IPS-20b (cell line): ENCODE measurements at regions not wholly inside any gene's neighbourhood (a gene's known extent, or its start where the extent isn't known, plus 50 kb on each side); places are given as distances from the start of the nearest gene placed in this dataset.

Source experiments
- H3K27ac ChIP-seq: one replicate; pipeline ENCODE4 v1.5.1; 2013; ENCODE audit warnings: low read length
- H3K27me3 ChIP-seq: 2 replicates; pipeline ENCODE4 v1.6.1; 2013; ENCODE audit warnings: mild to moderate bottlenecking, low read length, inconsistent platforms; ENCODE audit not compliant: insufficient read depth
- H3K36me3 ChIP-seq: 2 replicates; pipeline ENCODE4 v1.6.1; 2013; ENCODE audit warnings: low read depth, mild to moderate bottlenecking, inconsistent platforms, low read length, moderate library complexity; ENCODE audit not compliant: insufficient read depth
- H3K4me1 ChIP-seq: 2 replicates; pipeline ENCODE4 v1.6.1; 2013; ENCODE audit warnings: mild to moderate bottlenecking, control low read depth, inconsistent platforms, low read length, moderate library complexity; ENCODE audit not compliant: insufficient read depth
- H3K4me3 ChIP-seq: 2 replicates; pipeline ENCODE4 v1.5.1; 2013; ENCODE audit warnings: mild to moderate bottlenecking, low read length, inconsistent platforms
- H3K9ac ChIP-seq: 2 replicates; pipeline ENCODE4 v1.6.1; 2013; ENCODE audit warnings: low read depth, mild to moderate bottlenecking, inconsistent platforms, low read length, moderate library complexity
- H3K9me3 ChIP-seq: 2 replicates; pipeline ENCODE4 v1.6.1; 2013; ENCODE audit warnings: mild to moderate bottlenecking, low read depth, low read length, inconsistent platforms; ENCODE audit not compliant: insufficient read depth

GRCh38 chr1:13976485-13976884 lies 276.5 kb downstream of the PRDM2 start:
- H3K27ac ChIP-seq: no peak overlapping the region
- H3K9ac ChIP-seq: no peak overlapping the region
- H3K27me3 ChIP-seq: no peaks in the 10 kb centered on the region; the same call in 1 of the 2 replicates
- no peaks in the 10 kb centered on the region for H3K36me3 ChIP-seq
- H3K4me1 ChIP-seq: no peaks in the 10 kb centered on the region
- H3K4me3 ChIP-seq: no peak overlapping the region
- no peaks in the 10 kb centered on the region; the same call in 1 of the 2 replicates for H3K9me3 ChIP-seq

- Histone ChIP-seq H3K9ac (no peak overlapping the region), H3K27me3 (no peaks in the 10 kb centered on the region), H3K9me3 (no peaks in the 10 kb centered on the region)
Observed at GRCh38 chr1:13981142-13981541, 281.2 kb downstream of the PRDM2 start.

GRCh38 chr1:13983393-13983792 lies 283.4 kb downstream of the PRDM2 start:
- Histone ChIP-seq H3K27me3 (no peaks in the 10 kb centered on the region), H3K9me3 (no peaks in the 10 kb centered on the region), H3K4me1 (no peaks in the 10 kb centered on the region), H3K9ac (no peak overlapping the region), H3K4me3 (no peak overlapping the region), H3K27ac (no peak overlapping the region), H3K36me3 (no peaks in the 10 kb centered on the region)

More at GRCh38 chr1:13981142-13981541, 281.2 kb downstream of the PRDM2 start:
- no peak overlapping the region for H3K4me3 ChIP-seq
- no peaks in the 10 kb centered on the region for H3K36me3 ChIP-seq
- H3K27ac ChIP-seq: no peak overlapping the region
- H3K4me1 ChIP-seq: no peaks in the 10 kb centered on the region

GRCh38 chr1:13990939-13991338 lies 291.0 kb downstream of the PRDM2 start:
- Histone ChIP-seq H3K27me3 (no peaks in the 10 kb centered on the region; the same call in 1 of the 2 replicates), H3K27ac (no peak overlapping the region), H3K36me3 (no peaks in the 10 kb centered on the region), H3K9ac (no peak overlapping the region), H3K9me3 (peaks cover 3% of the 10 kb centered on the region; the same call in 1 of the 2 replicates), H3K4me3 (no peak overlapping the region), H3K4me1 (no peaks in the 10 kb centered on the region)

- H3K27ac ChIP-seq: no peak overlapping the region
- H3K4me3 ChIP-seq: no peak overlapping the region
Observed at GRCh38 chr1:13992489-13993285, 292.7 kb downstream of the PRDM2 start.

GRCh38 chr1:13994386-13994785 lies 294.4 kb downstream of the PRDM2 start:
- Histone ChIP-seq H3K27me3 (no peaks in the 10 kb centered on the region; the same call in 1 of the 2 replicates), H3K4me3 (no peak overlapping the region), H3K36me3 (no peaks in the 10 kb centered on the region), H3K9ac (no peak overlapping the region), H3K9me3 (peaks cover 14% of the 10 kb centered on the region; the same call in 1 of the 2 replicates), H3K27ac (no peak overlapping the region), H3K4me1 (no peaks in the 10 kb centered on the region)

More at GRCh38 chr1:13992489-13993285, 292.7 kb downstream of the PRDM2 start:
- Histone ChIP-seq H3K9me3 (peaks cover 10% of the 10 kb centered on the region; the same call in 1 of the 2 replicates), H3K36me3 (no peaks in the 10 kb centered on the region), H3K9ac (no peak overlapping the region), H3K27me3 (no peaks in the 10 kb centered on the region; the same call in 1 of the 2 replicates), H3K4me1 (no peaks in the 10 kb centered on the region)

- Histone ChIP-seq H3K9ac (no peak overlapping the region), H3K27me3 (no peaks in the 10 kb centered on the region), H3K4me1 (no peaks in the 10 kb centered on the region), H3K9me3 (peaks cover 14% of the 10 kb centered on the region; the same call in 1 of the 2 replicates), H3K27ac (no peak overlapping the region), H3K4me3 (no peak overlapping the region), H3K36me3 (no peaks in the 10 kb centered on the region)
Observed at GRCh38 chr1:13996334-13996733, 296.3 kb downstream of the PRDM2 start.

GRCh38 chr1:14003552-14003951 lies 303.6 kb downstream of the PRDM2 start:
- Histone ChIP-seq H3K27me3 (no peaks in the 10 kb centered on the region; the same call in 1 of the 2 replicates), H3K9ac (no peak overlapping the region), H3K4me1 (no peaks in the 10 kb centered on the region), H3K4me3 (no peak overlapping the region), H3K27ac (no peak overlapping the region), H3K9me3 (peaks cover 3% of the 10 kb centered on the region), H3K36me3 (no peaks in the 10 kb centered on the region)

GRCh38 chr1:14009582-14009981 lies 309.6 kb downstream of the PRDM2 start:
- H3K9ac ChIP-seq: no peak overlapping the region

GRCh38 chr1:14010476-14010875 lies 310.5 kb downstream of the PRDM2 start:
- Histone ChIP-seq H3K4me1 (peaks cover 5% of the 10 kb centered on the region; the same call in 1 of the 2 replicates), H3K27me3 (no peaks in the 10 kb centered on the region), H3K9ac (no peak overlapping the region)

More at GRCh38 chr1:14009582-14009981, 309.6 kb downstream of the PRDM2 start:
- Histone ChIP-seq H3K4me3 (no peak overlapping the region), H3K27me3 (no peaks in the 10 kb centered on the region; the same call in 1 of the 2 replicates), H3K4me1 (peaks cover 5% of the 10 kb centered on the region; the same call in 1 of the 2 replicates), H3K27ac (no peak overlapping the region), H3K36me3 (no peaks in the 10 kb centered on the region), H3K9me3 (no peaks in the 10 kb centered on the region; the same call in 1 of the 2 replicates)

GRCh38 chr1:14011132-14011531 lies 311.1 kb downstream of the PRDM2 start:
- H3K4me1 ChIP-seq: peaks cover 5% of the 10 kb centered on the region; the same call in 1 of the 2 replicates
- H3K9me3 ChIP-seq: no peaks in the 10 kb centered on the region; the same call in 1 of the 2 replicates
- no peak overlapping the region for H3K9ac ChIP-seq
- H3K27me3 ChIP-seq: no peaks in the 10 kb centered on the region
- H3K36me3 ChIP-seq: no peaks in the 10 kb centered on the region
- no peak overlapping the region for H3K27ac ChIP-seq
- H3K4me3 ChIP-seq: no peak overlapping the region

More at GRCh38 chr1:14010476-14010875, 310.5 kb downstream of the PRDM2 start:
- Histone ChIP-seq H3K36me3 (no peaks in the 10 kb centered on the region), H3K4me3 (no peak overlapping the region), H3K27ac (no peak overlapping the region), H3K9me3 (no peaks in the 10 kb centered on the region; the same call in 1 of the 2 replicates)

GRCh38 chr1:14011888-14012287 lies 311.9 kb downstream of the PRDM2 start:
- no peaks in the 10 kb centered on the region for H3K36me3 ChIP-seq
- H3K4me3 ChIP-seq: no peak overlapping the region
- H3K4me1 ChIP-seq: peaks cover 5% of the 10 kb centered on the region; the same call in 1 of the 2 replicates
- no peak overlapping the region for H3K9ac ChIP-seq
- no peaks in the 10 kb centered on the region; the same call in 1 of the 2 replicates for H3K9me3 ChIP-seq
- H3K27ac ChIP-seq: no peak overlapping the region
- no peaks in the 10 kb centered on the region for H3K27me3 ChIP-seq
